DMS153 treated with DMSO at 0.1 percent for 48 hours (cell line): ENCODE measurements at regions not wholly inside any gene's neighbourhood (a gene's known extent, or its start where the extent isn't known, plus 50 kb on each side); places are given as distances from the start of the nearest gene placed in this dataset.

Experiments used
- DNase-seq: peaks from one replicate; lab custom pipeline; 2025; ENCODE audit not compliant: unreplicated experiment; lab: John Stamatoyannopoulos, UW

GRCh38 chr20:11076434-11077105, 402.8 kb upstream of the JAG1 start:
- DNase-seq, result no peak

- DNase-seq, result no peak
Observed at GRCh38 chr20:11077226-11077625, 403.4 kb upstream of the JAG1 start.

GRCh38 chr20:11080010-11080409, 406.2 kb upstream of the JAG1 start:
- no peak for DNase-seq

- peak; percentile 25 for DNase-seq
Observed at GRCh38 chr20:11080781-11081377, 407.1 kb upstream of the JAG1 start.

GRCh38 chr20:11083841-11084240, 410.0 kb upstream of the JAG1 start:
- DNase-seq, result no peak

- no peak for DNase-seq
Observed at GRCh38 chr20:11084508-11084907, 410.7 kb upstream of the JAG1 start.

GRCh38 chr20:11086970-11087369, 413.2 kb upstream of the JAG1 start:
- no peak for DNase-seq

GRCh38 chr20:11090751-11091150, 417.0 kb upstream of the JAG1 start:
- DNase-seq, result no peak

GRCh38 chr20:11091511-11091910, 417.7 kb upstream of the JAG1 start:
- no peak for DNase-seq

GRCh38 chr20:11092151-11092550, 418.4 kb upstream of the JAG1 start:
- DNase-seq, result no peak

GRCh38 chr20:11094196-11094595, 420.4 kb upstream of the JAG1 start:
- DNase-seq, result no peak

- no peak for DNase-seq
Observed at GRCh38 chr20:11094711-11095110, 420.9 kb upstream of the JAG1 start.

GRCh38 chr20:11098888-11099287, 425.1 kb upstream of the JAG1 start:
- DNase-seq, result no peak

GRCh38 chr20:11101243-11101642, 427.4 kb upstream of the JAG1 start:
- DNase-seq, result no peak

- no peak for DNase-seq
Observed at GRCh38 chr20:11101696-11102095, 427.9 kb upstream of the JAG1 start.

GRCh38 chr20:11103866-11104265, 430.1 kb upstream of the JAG1 start:
- no peak for DNase-seq

- DNase-seq, result no peak
Observed at GRCh38 chr20:11108102-11108810, 434.5 kb upstream of the JAG1 start.

- DNase-seq, result no peak
Observed at GRCh38 chr20:11110535-11110934, 436.7 kb upstream of the JAG1 start.

GRCh38 chr20:11111191-11111590, 437.4 kb upstream of the JAG1 start:
- no peak for DNase-seq

- DNase-seq, result peak; percentile 84
Observed at GRCh38 chr20:11112832-11113231, 439.0 kb upstream of the JAG1 start.

- no peak for DNase-seq
Observed at GRCh38 chr20:11114382-11114781, 440.6 kb upstream of the JAG1 start.

- DNase-seq, result no peak
Observed at GRCh38 chr20:11117808-11118528, 444.2 kb upstream of the JAG1 start.
